ENCODE measurements at regions not wholly inside any gene's neighbourhood (a gene's known extent, or its start where the extent isn't known, plus 50 kb on each side); places are given as distances from the start of the nearest gene placed in this dataset.

GRCh38 chr6:43910638-43911353 is 140.8 kb downstream of the VEGFA start:
- TF ChIP-seq CTCF (IDR thresholded peaks at IDR 0.05): no peak
- no peak for TF ChIP-seq POLR2AphosphoS5 (IDR thresholded peaks at IDR 0.05)
- TF ChIP-seq EP300 (IDR thresholded peaks at IDR 0.05): no peak
- TF ChIP-seq POLR2A (IDR thresholded peaks at IDR 0.05): no peak
